ENCODE measurements at regions not wholly inside any gene's neighbourhood (a gene's known extent, or its start where the extent isn't known, plus 50 kb on each side); places are given as distances from the start of the nearest gene placed in this dataset.

GRCh38 chr22:35192129-35192918 is 65.0 kb upstream of the HMGXB4 start:
- no peaks in the 10 kb centered on the region for H3K36me3 ChIP-seq (ENCODE audit: control insufficient read depth in 2 of 2, extremely low read depth in 1 of 2, insufficient read depth in 2 of 2, low read length in 2 of 2)
- no peak for FAIRE-seq
- H3K9me1 ChIP-seq (replicated peaks; ENCODE audit: control insufficient read depth, extremely low read depth, insufficient read depth, low read length), result no peaks in the 10 kb centered on the region
- BruUV-seq (replicated peaks), result no TSS peak
- H3K79me2 ChIP-seq (ENCODE audit: control insufficient read depth, insufficient read depth, low read length), result no peaks in the 10 kb centered on the region
- H2AFZ ChIP-seq (ENCODE audit: low read depth, low read length), result no peak overlapping the region
- no peaks in the 10 kb centered on the region for H3K9me3 ChIP-seq (replicated peaks; ENCODE audit: control insufficient read depth, insufficient read depth, low read length)
- no peak overlapping the region for H3K4me2 ChIP-seq (ENCODE audit: insufficient read depth, low read length)
- H3K27me3 ChIP-seq (ENCODE audit: control insufficient read depth in 2 of 2, insufficient read depth in 2 of 2, low read length in 2 of 2), result peaks cover 0 to 4% of the 10 kb centered on the region in 2 experiments
- no peak overlapping the region for H3K9ac ChIP-seq (replicated peaks; ENCODE audit: extremely low read depth, insufficient read depth, low read length)
- DNase-seq (ENCODE audit: low read depth, low spot score), result no peak
- ChIA-PET POLR2A (no interaction called here), CTCF (interaction anchor here (1.0 kb wide), 1 partner anchor 39 kb away, joined by 4 read pairs; no protein-coding TSS in a partner anchor)
- H3K27ac ChIP-seq (ENCODE audit: insufficient read depth, low read depth, low read length), result no peak overlapping the region
- no peak overlapping the region for H3K4me3 ChIP-seq (replicated peaks in 1 of 3; ENCODE audit: insufficient read depth in 1 of 3, low read depth in 1 of 3, low read length in 3 of 3)
- dilution Hi-C loops (cut with MboI; ENCODE audit: extremely low pct_ligation_motif_present, low sequenced_read_pairs), result no loop called here
- TF ChIP-seq MAX (IDR thresholded peaks at IDR 0.05; ENCODE audit: insufficient read depth, insufficient read length), result no peak
- no peak for TF ChIP-seq GATA2 (IDR thresholded peaks at IDR 0.05; ENCODE audit: insufficient read depth, insufficient read length, low read depth, low read length)
- TF ChIP-seq MYC (IDR thresholded peaks at IDR 0.05; ENCODE audit: low read depth, low read length), result no peak
- no peak for TF ChIP-seq EZH2 (IDR thresholded peaks at IDR 0.05; ENCODE audit: borderline replicate concordance, low read depth, low read length, severe bottlenecking)
- TF ChIP-seq POLR2A (IDR thresholded peaks at IDR 0.05; ENCODE audit: low read depth, low read length), result no peak
- TF ChIP-seq POLR2AphosphoS5 (IDR thresholded peaks at IDR 0.05; ENCODE audit: insufficient read depth, low read depth, low read length), result no peak
- no peak for TF ChIP-seq CTCF (IDR thresholded peaks at IDR 0.05; ENCODE audit: extremely low read depth in 1 of 2, insufficient read depth in 1 of 2, low read depth in 1 of 2, low read length in 2 of 2)
- no peak for TF ChIP-seq FOS (IDR thresholded peaks at IDR 0.05; ENCODE audit: borderline replicate concordance, insufficient read depth, low read length)
- no peak for TF ChIP-seq JUN (IDR thresholded peaks at IDR 0.05; ENCODE audit: borderline replicate concordance, insufficient read depth, insufficient read length, low read depth)
- no peaks in the 10 kb centered on the region for H4K20me1 ChIP-seq (replicated peaks; ENCODE audit: control insufficient read depth, extremely low read depth, insufficient read depth, low read length)
- intact Hi-C loops (cut with micrococcal nuclease), result no loop called here
- peaks cover 8% of the 10 kb centered on the region for H3K4me1 ChIP-seq (ENCODE audit: control insufficient read depth, extremely low read depth, insufficient read depth, low read length)
